Type B pancreatic cell (in vitro differentiated cells): ENCODE measurements at regions not wholly inside any gene's neighbourhood (a gene's known extent, or its start where the extent isn't known, plus 50 kb on each side); places are given as distances from the start of the nearest gene placed in this dataset.

Source experiments
- DNase-seq: peaks from one replicate; pipeline ENCODE4 v3.0.0; 2021; ENCODE audit warnings: mixed read lengths; ENCODE audit not compliant: unreplicated experiment; ENCODE audit errors: extremely low spot score
- H3K27ac Mint-ChIP-seq: 2 replicates; pipeline ENCODE4 v1.8.0; 2021; ENCODE audit warnings: mild to moderate bottlenecking, mixed read lengths
- H3K27me3 Mint-ChIP-seq: 2 replicates; pipeline ENCODE4 v1.8.0; 2021; ENCODE audit warnings: mixed read lengths
- H3K36me3 Mint-ChIP-seq: 2 replicates; pipeline ENCODE4 v1.8.0; 2021; ENCODE audit warnings: mixed read lengths
- H3K4me1 Mint-ChIP-seq: one replicate; pipeline ENCODE4 v1.8.0; 2021; ENCODE audit warnings: mixed read lengths; ENCODE audit not compliant: unreplicated experiment
- H3K4me3 Mint-ChIP-seq: 2 replicates; pipeline ENCODE4 v1.8.0; 2021; ENCODE audit warnings: mild to moderate bottlenecking, mixed read lengths
- H3K9me3 Mint-ChIP-seq: 2 replicates; pipeline ENCODE4 v1.8.0; 2021; ENCODE audit warnings: mixed read lengths
- TF ChIP-seq, protein P1 (sequence below): fragments of 200-600 bp; sonication (generic); conservative IDR thresholded peaks from 2 replicates; pipeline ENCODE4 v1.5.0; 2021; ENCODE audit warnings: antibody characterized with exemption, mild to moderate bottlenecking

DNA sequence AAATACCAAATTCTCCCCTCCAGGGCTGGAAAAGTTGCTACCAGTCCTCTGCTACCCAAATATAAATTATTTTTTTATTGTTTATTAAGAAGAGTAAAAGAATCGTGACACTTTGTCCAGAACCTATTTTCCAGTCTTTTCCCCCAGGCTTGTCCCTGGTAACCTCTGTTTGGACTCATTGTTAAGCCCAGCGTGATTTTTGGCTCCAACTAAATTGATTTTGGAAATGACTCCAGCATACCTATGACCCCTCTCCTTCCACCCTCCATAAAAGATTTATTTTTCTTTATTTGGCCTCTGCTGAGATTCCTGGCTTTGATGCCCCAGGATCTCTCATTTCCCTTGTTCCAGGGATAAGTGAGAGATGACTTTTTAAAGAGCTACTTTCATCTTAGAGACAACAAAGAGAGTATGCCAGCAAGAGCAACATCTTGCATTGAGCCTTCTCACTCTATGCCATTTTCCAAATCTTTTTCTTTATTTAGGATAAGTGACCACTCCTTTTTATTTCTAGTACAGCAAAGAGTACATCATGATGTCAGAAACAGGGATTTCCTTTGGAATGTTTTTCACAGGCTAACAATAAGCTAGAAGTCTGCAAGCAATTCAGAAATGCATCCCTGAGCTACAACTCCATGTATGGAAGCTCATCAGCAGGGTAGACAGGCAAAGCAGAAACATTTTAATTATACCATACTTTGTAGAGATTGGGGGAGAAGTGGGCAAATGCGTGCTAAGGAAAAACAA lies 75.8 kb downstream of the DAD1 start:
- Mint-ChIP-seq H3K9me3 (peaks cover 2% of the 10 kb centered on the region), H3K4me3 (no peak overlapping the region)

DNA sequence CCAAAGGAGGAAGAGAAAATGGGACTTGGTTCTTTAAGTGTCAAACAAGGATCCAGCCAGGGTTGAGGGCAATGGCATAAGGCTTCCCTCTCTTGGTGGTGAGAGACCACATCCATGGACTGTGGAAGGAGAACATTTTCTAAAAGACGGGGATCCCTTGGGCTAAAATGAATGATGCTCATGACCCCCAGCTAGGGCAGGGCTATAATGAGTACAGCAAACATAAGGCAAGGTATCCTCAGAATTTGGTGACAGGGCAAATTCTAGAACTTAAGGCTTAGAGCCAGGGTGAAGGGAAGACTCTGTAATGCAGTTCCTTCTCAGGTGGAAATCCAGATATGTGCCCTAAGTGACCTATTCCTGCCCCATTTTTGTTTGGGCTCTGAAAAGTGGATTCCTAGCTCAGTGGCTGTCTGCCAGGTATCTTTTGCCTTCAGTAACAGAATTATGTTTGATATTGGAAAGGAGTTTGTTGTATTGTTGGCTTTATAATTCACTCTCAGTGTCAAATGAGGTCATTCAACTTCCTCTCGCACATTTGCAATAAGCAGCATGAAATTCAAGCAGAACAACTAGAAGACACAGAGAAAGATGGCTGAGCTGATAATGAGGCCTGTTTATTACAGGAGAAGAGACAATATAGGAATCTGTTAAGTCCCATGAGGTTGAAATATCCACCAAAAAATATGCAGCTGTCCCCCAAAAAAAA lies 76.8 kb downstream of the DAD1 start:
- no peaks in the 10 kb centered on the region for H3K36me3 Mint-ChIP-seq
- H3K27me3 Mint-ChIP-seq, result no peaks in the 10 kb centered on the region
- H3K4me1 Mint-ChIP-seq, result peaks cover 74% of the 10 kb centered on the region
- no peaks in the 10 kb centered on the region for H3K9me3 Mint-ChIP-seq
- TF ChIP-seq, protein P1, sequence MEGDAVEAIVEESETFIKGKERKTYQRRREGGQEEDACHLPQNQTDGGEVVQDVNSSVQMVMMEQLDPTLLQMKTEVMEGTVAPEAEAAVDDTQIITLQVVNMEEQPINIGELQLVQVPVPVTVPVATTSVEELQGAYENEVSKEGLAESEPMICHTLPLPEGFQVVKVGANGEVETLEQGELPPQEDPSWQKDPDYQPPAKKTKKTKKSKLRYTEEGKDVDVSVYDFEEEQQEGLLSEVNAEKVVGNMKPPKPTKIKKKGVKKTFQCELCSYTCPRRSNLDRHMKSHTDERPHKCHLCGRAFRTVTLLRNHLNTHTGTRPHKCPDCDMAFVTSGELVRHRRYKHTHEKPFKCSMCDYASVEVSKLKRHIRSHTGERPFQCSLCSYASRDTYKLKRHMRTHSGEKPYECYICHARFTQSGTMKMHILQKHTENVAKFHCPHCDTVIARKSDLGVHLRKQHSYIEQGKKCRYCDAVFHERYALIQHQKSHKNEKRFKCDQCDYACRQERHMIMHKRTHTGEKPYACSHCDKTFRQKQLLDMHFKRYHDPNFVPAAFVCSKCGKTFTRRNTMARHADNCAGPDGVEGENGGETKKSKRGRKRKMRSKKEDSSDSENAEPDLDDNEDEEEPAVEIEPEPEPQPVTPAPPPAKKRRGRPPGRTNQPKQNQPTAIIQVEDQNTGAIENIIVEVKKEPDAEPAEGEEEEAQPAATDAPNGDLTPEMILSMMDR, result no peak
- DNase-seq, result no peak
- peak overlapping the region; percentile 4 for H3K27ac Mint-ChIP-seq
- H3K4me3 Mint-ChIP-seq, result no peak overlapping the region

More for the DNA sequence above, 75.8 kb downstream of the DAD1 start:
- Mint-ChIP-seq H3K27me3 (peaks cover 2% of the 10 kb centered on the region), H3K27ac (peak overlapping the region; percentile 9), H3K36me3 (no peaks in the 10 kb centered on the region), H3K4me1 (peaks cover 78% of the 10 kb centered on the region)
- DNase-seq, result no peak
- TF ChIP-seq, protein P1, result no peak

DNA sequence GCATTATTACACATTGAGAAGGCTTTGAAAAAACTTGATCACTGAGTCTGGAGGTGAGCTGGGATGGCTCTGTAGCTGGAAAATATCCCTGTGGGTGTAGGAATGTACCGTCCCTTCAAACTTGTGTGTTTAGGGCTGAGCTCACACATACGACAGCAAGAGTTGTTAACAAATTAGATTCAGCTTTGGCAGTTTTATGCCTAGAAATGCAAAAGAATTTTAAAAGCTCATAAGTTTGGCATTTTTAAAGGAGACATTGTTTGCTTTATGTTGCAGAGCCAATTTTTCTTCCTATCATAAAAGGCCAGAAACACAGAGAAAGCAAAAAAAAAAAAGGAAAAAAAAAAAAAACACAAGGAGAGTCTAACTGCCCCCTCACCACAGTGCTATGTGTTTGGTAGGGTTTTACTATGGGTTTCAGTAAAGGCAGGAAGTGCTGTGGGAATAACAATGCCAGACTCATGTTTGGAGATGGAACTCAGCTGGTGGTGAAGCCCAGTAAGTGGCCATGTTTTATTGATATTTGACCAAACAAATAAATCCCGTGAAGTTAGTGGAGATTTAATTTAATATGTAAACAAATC lies 78.4 kb downstream of the DAD1 start:
- Mint-ChIP-seq H3K27me3 (peaks cover 9% of the 10 kb centered on the region), H3K36me3 (no peaks in the 10 kb centered on the region), H3K27ac (no peak overlapping the region), H3K4me3 (peak overlapping the region; percentile 15), H3K4me1 (peaks cover 70% of the 10 kb centered on the region), H3K9me3 (no peaks in the 10 kb centered on the region)
- no peak for DNase-seq
- TF ChIP-seq, protein P1, result no peak

DNA sequence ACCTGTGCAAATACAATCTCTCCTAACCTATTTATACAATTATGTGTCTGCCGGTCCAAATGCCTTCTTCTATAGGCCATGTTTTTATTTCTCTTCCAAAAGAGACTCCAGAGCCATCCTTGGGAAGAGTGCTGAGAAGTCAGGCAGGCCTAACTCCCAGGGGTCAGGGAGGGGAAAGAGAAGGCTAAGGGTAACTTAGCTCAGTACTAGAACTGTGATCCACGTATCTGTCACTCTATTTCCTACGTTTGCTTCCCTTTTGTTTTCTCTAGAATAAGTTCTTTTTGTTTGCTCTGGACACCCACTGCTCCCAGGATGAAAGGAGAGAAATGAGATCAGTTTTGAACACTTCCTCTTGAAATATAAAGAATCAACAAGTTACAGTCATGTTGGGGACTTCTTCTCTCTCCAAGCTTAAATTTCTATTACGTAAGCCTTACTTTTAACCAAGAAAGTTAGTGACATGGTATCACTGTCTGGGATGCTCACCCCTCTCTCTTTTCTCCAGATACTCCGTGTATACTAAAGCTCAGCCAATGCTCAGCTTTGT lies 79.2 kb downstream of the DAD1 start:
- Mint-ChIP-seq H3K36me3 (no peaks in the 10 kb centered on the region), H3K4me1 (peaks cover 63% of the 10 kb centered on the region), H3K27me3 (peaks cover 9% of the 10 kb centered on the region), H3K27ac (no peak overlapping the region), H3K9me3 (no peaks in the 10 kb centered on the region), H3K4me3 (no peak overlapping the region)
- no peak for DNase-seq
- TF ChIP-seq, protein P1, result no peak

DNA sequence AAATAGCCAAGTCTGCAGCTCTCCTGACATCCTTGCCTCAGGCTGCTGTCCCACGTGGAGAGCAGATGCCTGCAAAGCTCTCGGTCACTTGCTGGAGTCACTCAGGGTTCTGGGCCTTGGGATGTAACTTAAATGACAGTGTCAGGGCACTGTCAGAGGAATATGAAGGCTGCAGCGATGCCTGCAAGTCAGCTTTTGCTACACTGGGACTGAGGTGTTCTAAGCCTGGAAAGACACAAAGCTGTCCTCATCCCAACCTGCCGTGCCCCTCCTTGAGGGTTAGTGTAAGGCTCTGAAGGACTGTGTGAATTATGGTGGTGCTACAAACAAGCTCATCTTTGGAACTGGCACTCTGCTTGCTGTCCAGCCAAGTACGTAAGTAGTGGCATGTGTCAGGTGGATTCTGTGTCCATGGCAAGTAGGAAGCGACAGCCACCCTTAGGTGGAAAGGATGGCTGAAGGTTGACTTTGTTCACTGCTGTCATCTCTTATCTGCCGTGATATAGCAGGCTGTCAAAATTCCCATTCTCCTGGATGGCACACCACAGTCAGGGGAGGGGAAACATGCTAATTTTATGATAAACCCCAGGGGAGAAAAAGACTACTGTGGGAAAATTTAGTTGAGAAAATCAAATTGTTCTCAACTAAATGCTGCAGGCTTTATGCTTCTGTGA lies 79.9 kb downstream of the DAD1 start:
- Mint-ChIP-seq H3K36me3 (no peaks in the 10 kb centered on the region), H3K27ac (no peak overlapping the region), H3K4me1 (peaks cover 63% of the 10 kb centered on the region), H3K4me3 (no peak overlapping the region), H3K9me3 (no peaks in the 10 kb centered on the region), H3K27me3 (peaks cover 9% of the 10 kb centered on the region)
- no peak for DNase-seq
- TF ChIP-seq, protein P1, result no peak
